H1 (cell line): ENCODE measurements at regions not wholly inside any gene's neighbourhood (a gene's known extent, or its start where the extent isn't known, plus 50 kb on each side); places are given as distances from the start of the nearest gene placed in this dataset.

Experiments
- CTCF ChIA-PET: fragments of 300-600 bp; sonication (Branson Sonifier 250); formaldehyde crosslinking; loops from one replicate; lab custom pipeline; 2021; ENCODE audit not compliant: partially characterized antibody; lab: Charles Lee
- POLR2A ChIA-PET: fragments of 300-600 bp; sonication (Branson Sonifier 250); formaldehyde crosslinking; loops from one replicate; lab custom pipeline; 2021; ENCODE audit warnings: inconsistent platforms; ENCODE audit not compliant: partially characterized antibody; lab: Charles Lee
- DNase-seq, 2 experiments: peaks; one replicate each; pipeline versions ENCODE4 v3.0.0 to v3.0.0-alpha.2; 2010 to 2022; ENCODE audit warnings: low spot score in 2 of 2, low read depth in 1 of 2, mixed read lengths in 1 of 2
- FAIRE-seq: peaks from 2 replicates; lab custom pipeline; 2011; peaks lifted over from hg19 to GRCh38; lab: Jason Lieb, UNC
- H2AFZ ChIP-seq: 2 replicates; pipeline ENCODE4 v1.8.1; 2012; ENCODE audit warnings: low read length, inconsistent platforms
- H2AK5ac ChIP-seq: 2 replicates; pipeline ENCODE4 v1.6.1; 2013; ENCODE audit warnings: low read depth, low read length
- H2BK120ac ChIP-seq: replicated peaks from 2 replicates; pipeline ENCODE3; 2013; ENCODE audit warnings: low read depth, low read length, inconsistent platforms
- H2BK12ac ChIP-seq: 2 replicates; pipeline ENCODE4 v1.6.1; 2013; ENCODE audit warnings: low read depth, low read length
- H2BK15ac ChIP-seq: 2 replicates; pipeline ENCODE4 v1.6.1; 2013; ENCODE audit warnings: low read length
- H2BK20ac ChIP-seq: 2 replicates; pipeline ENCODE4 v1.6.1; 2013; ENCODE audit warnings: low read length
- H2BK5ac ChIP-seq: 2 replicates; pipeline ENCODE4 v1.6.1; 2013; ENCODE audit warnings: low read depth, low read length
- H3K14ac ChIP-seq: 2 replicates; pipeline ENCODE4 v1.6.1; 2013; ENCODE audit warnings: inconsistent platforms; ENCODE audit not compliant: insufficient read length
- H3K18ac ChIP-seq: 2 replicates; pipeline ENCODE4 v1.6.1; 2013; ENCODE audit warnings: low read length; ENCODE audit errors: extremely low read depth
- H3K23ac ChIP-seq: 2 replicates; pipeline ENCODE4 v1.6.1; 2013; ENCODE audit warnings: inconsistent platforms; ENCODE audit not compliant: insufficient read length
- H3K23me2 ChIP-seq: 2 replicates; pipeline ENCODE4 v1.6.1; 2013; ENCODE audit warnings: low read depth, low read length
- H3K27ac ChIP-seq: 2 replicates; pipeline ENCODE4 v1.6.1; 2011; ENCODE audit warnings: low read depth, low read length, inconsistent platforms
- H3K27me3 ChIP-seq, 4 experiments: replicated peaks in 1 of 4; 1 replicate in 1 of 4; 2 replicates in 3 of 4; pipeline versions ENCODE4 v1.6.1 to v1.8.1; 2011 to 2013; ENCODE audit warnings: low read length in 3 of 4, mild to moderate bottlenecking in 3 of 4, inconsistent platforms in 2 of 4, mixed read lengths in 2 of 4, moderate library complexity in 1 of 4; ENCODE audit not compliant: control insufficient read depth in 3 of 4, insufficient read depth in 3 of 4; ENCODE audit errors: extremely low read depth in 1 of 4
- H3K36me3 ChIP-seq, 4 experiments: 2 replicates each; pipeline versions ENCODE4 v1.6.1 to v1.8.1; 2011 to 2013; ENCODE audit warnings: mild to moderate bottlenecking in 4 of 4, low read length in 3 of 4, moderate library complexity in 2 of 4, control low read depth in 1 of 4, inconsistent platforms in 1 of 4; ENCODE audit not compliant: insufficient read depth in 4 of 4, control insufficient read depth in 2 of 4
- H3K4ac ChIP-seq: replicated peaks from 2 replicates; pipeline ENCODE3; 2013; ENCODE audit warnings: low read length, low read depth, mixed read lengths, inconsistent platforms; ENCODE audit not compliant: insufficient read length
- H3K4me1 ChIP-seq, 4 experiments: replicated peaks in 1 of 4; 1 replicate in 1 of 4; 2 replicates in 3 of 4; pipeline versions ENCODE4 v1.6.1 to v1.8.1; 2011 to 2013; ENCODE audit warnings: low read length in 3 of 4, inconsistent platforms in 2 of 4, mixed read lengths in 1 of 4; ENCODE audit not compliant: insufficient read depth in 4 of 4, control insufficient read depth in 3 of 4
- H3K4me2 ChIP-seq, 2 experiments: 2 replicates each; pipeline versions ENCODE4 v1.6.1 to v1.8.1; 2011 to 2013; ENCODE audit warnings: low read depth in 2 of 2, low read length in 2 of 2, control low read depth in 1 of 2, inconsistent platforms in 1 of 2, mild to moderate bottlenecking in 1 of 2; ENCODE audit not compliant: insufficient read depth in 1 of 2
- H3K4me3 ChIP-seq, 4 experiments: fragments of 200-600, 300-600 bp in 1 of 4; sonication (generic), shearing (Covaris generic), sonication (Bioruptor Twin) in 1 of 4; 2 replicates each; pipeline versions ENCODE4 v1.5.1 to v1.8.1; 2011 to 2016; ENCODE audit warnings: low read length in 4 of 4, low read depth in 3 of 4, control low read depth in 2 of 4, inconsistent platforms in 2 of 4, mild to moderate bottlenecking in 2 of 4, mixed read lengths in 1 of 4, moderate library complexity in 1 of 4; ENCODE audit not compliant: insufficient read depth in 2 of 4; ENCODE audit errors: extremely low read depth in 1 of 4
- H3K56ac ChIP-seq: replicated peaks from 2 replicates; pipeline ENCODE3; 2013; ENCODE audit warnings: low read depth, mild to moderate bottlenecking, mixed read lengths, low read length, inconsistent platforms; ENCODE audit not compliant: insufficient read length
- H3K79me1 ChIP-seq: 2 replicates; pipeline ENCODE4 v1.6.1; 2013; ENCODE audit warnings: low read depth, low read length, control low read depth
- H3K79me2 ChIP-seq, 2 experiments: 2 replicates each; pipeline versions ENCODE4 v1.6.1 to v1.8.1; 2012 to 2013; ENCODE audit warnings: low read length in 2 of 2, mild to moderate bottlenecking in 2 of 2, inconsistent platforms in 1 of 2; ENCODE audit not compliant: insufficient read depth in 2 of 2, control insufficient read depth in 1 of 2
- H3K9ac ChIP-seq, 4 experiments: replicated peaks in 1 of 4; 1 replicate in 1 of 4; 2 replicates in 3 of 4; pipeline versions ENCODE4 v1.6.1 to v1.8.1; 2011 to 2013; ENCODE audit warnings: low read depth in 3 of 4, low read length in 3 of 4, control low read depth in 2 of 4, mild to moderate bottlenecking in 2 of 4, moderate library complexity in 2 of 4, inconsistent platforms in 1 of 4; ENCODE audit errors: extremely low read depth in 1 of 4
- H3K9me3 ChIP-seq, 2 experiments: 2 replicates each; pipeline versions ENCODE4 v1.6.1 to v1.8.1; 2012 to 2013; ENCODE audit warnings: mild to moderate bottlenecking in 2 of 2, moderate library complexity in 2 of 2, control low read depth in 1 of 2, inconsistent platforms in 1 of 2, low read depth in 1 of 2, low read length in 1 of 2, mixed read lengths in 1 of 2; ENCODE audit not compliant: insufficient read depth in 2 of 2
- H4K20me1 ChIP-seq, 2 experiments: replicated peaks in 1 of 2; 2 replicates each; pipeline versions ENCODE3 to v1.8.1; 2011 to 2013; ENCODE audit warnings: inconsistent platforms in 2 of 2, low read length in 2 of 2, mild to moderate bottlenecking in 1 of 2; ENCODE audit not compliant: insufficient read depth in 2 of 2, control insufficient read depth in 1 of 2
- H4K5ac ChIP-seq: 2 replicates; pipeline ENCODE4 v1.6.1; 2013; ENCODE audit warnings: low read length, low read depth, mixed read lengths, inconsistent platforms; ENCODE audit not compliant: insufficient read length
- H4K8ac ChIP-seq: 2 replicates; pipeline ENCODE4 v1.8.0; 2013; ENCODE audit warnings: mild to moderate bottlenecking, moderate library complexity, low read length, inconsistent platforms; ENCODE audit not compliant: insufficient read depth; ENCODE audit errors: extremely low read depth
- H4K91ac ChIP-seq: replicated peaks from 2 replicates; pipeline ENCODE3; 2013; ENCODE audit warnings: low read length, mixed read lengths, inconsistent platforms; ENCODE audit not compliant: insufficient read length
- ASH2L ChIP-seq: fragments of 200-600, 300-600 bp; sonication (generic); IDR thresholded peaks from one replicate; pipeline ENCODE4 v1.7.1; 2017; ENCODE audit warnings: low read length
- CBX8 ChIP-seq: fragments of 300-800, 300-1000 bp; sonication (generic); IDR thresholded peaks from 2 replicates; pipeline ENCODE4 v1.7.1; 2016; ENCODE audit warnings: low read depth, low read length, borderline replicate concordance
- CHD2 ChIP-seq: IDR thresholded peaks from 2 replicates; pipeline ENCODE4 v1.6.1; 2012; ENCODE audit warnings: low read length, improper control_type of control experiment
- EGR1 ChIP-seq: IDR thresholded peaks from 2 replicates; pipeline ENCODE4 v1.6.1; 2011; ENCODE audit warnings: low read depth, low read length, borderline replicate concordance
- EP300 ChIP-seq, 2 experiments: IDR thresholded peaks; 1 replicate in 1 of 2; 2 replicates in 1 of 2; pipeline ENCODE4 v1.6.1; 2011 to 2012; ENCODE audit warnings: low read depth in 2 of 2, low read length in 2 of 2, mild to moderate bottlenecking in 2 of 2, borderline replicate concordance in 1 of 2, inconsistent platforms in 1 of 2, moderate library complexity in 1 of 2
- KDM5A ChIP-seq: fragments of 200-600 bp; IDR thresholded peaks from 2 replicates; pipeline ENCODE4 v1.7.1; 2012; ENCODE audit warnings: mild to moderate bottlenecking, low read length, inconsistent platforms, mixed read lengths
- POLR2AphosphoS5 ChIP-seq: IDR thresholded peaks from 2 replicates; pipeline ENCODE4 v1.6.1; 2011; ENCODE audit warnings: low read depth, low read length
- POU5F1 ChIP-seq: IDR thresholded peaks from 2 replicates; pipeline ENCODE4 v1.6.1; 2011; ENCODE audit warnings: low read depth, mild to moderate bottlenecking, low read length, moderate library complexity
- SIRT6 ChIP-seq: IDR thresholded peaks from one replicate; pipeline ENCODE4 v1.7.1; 2012; ENCODE audit warnings: low read length, inconsistent platforms
- SP1 ChIP-seq: IDR thresholded peaks from 2 replicates; pipeline ENCODE4 v1.6.1; 2011; ENCODE audit warnings: low read depth, low read length
- SP4 ChIP-seq: IDR thresholded peaks from 2 replicates; pipeline ENCODE4 v1.6.1; 2012; ENCODE audit warnings: low read length, inconsistent platforms
- TAF7 ChIP-seq: optimal IDR thresholded peaks from 2 replicates; pipeline ENCODE3; 2011; ENCODE audit warnings: low read depth, mild to moderate bottlenecking, inconsistent platforms, low read length, moderate library complexity, borderline replicate concordance
- TBP ChIP-seq: IDR thresholded peaks from 2 replicates; pipeline ENCODE4 v1.6.1; 2011; ENCODE audit warnings: low read depth, low read length, improper control_type of control experiment
- WGBS, 2 experiments: shearing (Covaris generic) in 1 of 2; methylation state at CpG; one replicate each; pipeline versions ENCODE4 v1.1.6 to v1.1.7; 2013 to 2015; ENCODE audit warnings: low lambda C conversion rate in 2 of 2, mixed read lengths in 2 of 2, inconsistent platforms in 1 of 2, low coverage in 1 of 2, missing lambda C conversion rate in 1 of 2; ENCODE audit not compliant: insufficient replicate concordance in 2 of 2, insufficient coverage in 1 of 2, insufficient read length in 1 of 2; ENCODE audit errors: extremely low coverage in 1 of 2, missing lambda C conversion rate in 1 of 2; 5-methylcytosine and 5-hydroxymethylcytosine counted together
- TF ChIP-seq, protein P1 (sequence below): IDR thresholded peaks from 2 replicates; pipeline ENCODE4 v1.6.1; 2012; ENCODE audit warnings: inconsistent platforms

DNA sequence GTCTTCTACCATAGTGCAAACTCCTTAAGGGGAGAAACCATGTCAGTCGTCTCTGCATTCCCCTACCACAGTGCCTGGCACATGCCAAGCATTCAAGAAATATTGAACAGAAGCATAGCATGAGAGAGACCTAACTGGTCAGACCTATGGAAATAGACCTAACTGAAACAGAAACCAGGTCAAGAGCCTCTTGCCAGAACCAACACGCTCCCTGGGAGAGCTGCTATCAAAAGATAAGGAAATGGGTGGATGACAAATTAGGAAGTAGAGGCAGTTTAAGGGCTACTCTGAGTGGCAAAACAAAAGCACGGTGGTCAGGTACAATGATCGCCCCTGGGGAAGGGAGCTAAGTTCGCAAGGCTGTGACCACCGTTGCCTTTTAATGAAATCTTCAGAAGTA lies 66.0 kb upstream of the SMIM15 start:
- H2BK20ac ChIP-seq = no peak overlapping the region
- H2BK120ac ChIP-seq = no peak overlapping the region
- no peaks in the 10 kb centered on the region for H3K36me3 ChIP-seq
- H3K27ac ChIP-seq = no peak overlapping the region
- no peak overlapping the region for H3K4me3 ChIP-seq
- H3K9ac ChIP-seq = no peak overlapping the region
- H3K79me2 ChIP-seq = no peaks in the 10 kb centered on the region
- no peaks in the 10 kb centered on the region for H3K27me3 ChIP-seq
- H3K18ac ChIP-seq = no peak overlapping the region
- no peak for FAIRE-seq
- 80% methylated on average over 6 of the region's 6 CpGs; no CpG with 5 or more reads in 1 of the 2 experiments for WGBS, 2 experiments
- H3K4ac ChIP-seq = no peak overlapping the region
- POLR2A ChIA-PET = no interaction called here
- no peak overlapping the region for H4K5ac ChIP-seq
- H3K4me1 ChIP-seq = no peaks in the 10 kb centered on the region
- H4K8ac ChIP-seq = no peak overlapping the region
- H2AFZ ChIP-seq = no peak overlapping the region
- H3K14ac ChIP-seq = no peak overlapping the region
- no peaks in the 10 kb centered on the region for H3K79me1 ChIP-seq
- no peak for DNase-seq
- H2BK5ac ChIP-seq = no peak overlapping the region
- no peak overlapping the region for H2AK5ac ChIP-seq
- no peaks in the 10 kb centered on the region for H4K20me1 ChIP-seq
- no peak overlapping the region for H3K23ac ChIP-seq
- H3K4me2 ChIP-seq = no peak overlapping the region
- no peak overlapping the region for H4K91ac ChIP-seq
- no peak overlapping the region for H2BK12ac ChIP-seq
- no peak overlapping the region for H3K56ac ChIP-seq
- H3K23me2 ChIP-seq = peaks cover 4% of the 10 kb centered on the region; the same call in 1 of the 2 replicates
- CTCF ChIA-PET = interaction anchor here (1.1 to 1.4 kb wide), 2 partner anchors 9 to 27 kb away, joined by 4 read pairs; no protein-coding TSS in a partner anchor
- TF ChIP-seq CBX8 (no peak), POU5F1 (no peak), SP1 (no peak), KDM5A (no peak), EGR1 (no peak), ASH2L (no peak), TAF7 (no peak), EP300 (IDR thresholded peaks at IDR 0.05; ENCODE audit: borderline replicate concordance in 1 of 2, low read depth in 2 of 2, low read length in 2 of 2) (no peak), CHD2 (no peak), TBP (no peak), SP4 (no peak), SIRT6 (no peak), POLR2AphosphoS5 (no peak)
- TF ChIP-seq, protein P1, sequence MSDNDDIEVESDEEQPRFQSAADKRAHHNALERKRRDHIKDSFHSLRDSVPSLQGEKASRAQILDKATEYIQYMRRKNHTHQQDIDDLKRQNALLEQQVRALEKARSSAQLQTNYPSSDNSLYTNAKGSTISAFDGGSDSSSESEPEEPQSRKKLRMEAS = no peak
- H2BK15ac ChIP-seq = no peak overlapping the region
- no peaks in the 10 kb centered on the region for H3K9me3 ChIP-seq
